ENCODE measurements at regions not wholly inside any gene's neighbourhood (a gene's known extent, or its start where the extent isn't known, plus 50 kb on each side); places are given as distances from the start of the nearest gene placed in this dataset.

GRCh38 chr1:81598623-81599022, 202.1 kb upstream of the ADGRL2 start:
- Histone ChIP-seq H3K79me2 (replicated peaks; ENCODE audit: insufficient read depth, low read length) (no peaks in the 10 kb centered on the region), H3K9me3 (ENCODE audit: low read length) (no peaks in the 10 kb centered on the region), H2AFZ (ENCODE audit: low read depth, low read length) (no peak overlapping the region), H3F3A (ENCODE audit: insufficient read depth, low read length, poor library complexity, severe bottlenecking) (no peaks in the 10 kb centered on the region), H3K4me2 (ENCODE audit: low read length) (no peak overlapping the region), H3K9ac (ENCODE audit: low read length) (no peak overlapping the region), H3K4me3 (ENCODE audit: low read length) (no peak overlapping the region), H3K9me2 (ENCODE audit: insufficient read depth, low read length) (no peaks in the 10 kb centered on the region), H4K20me1 (ENCODE audit: insufficient read depth) (no peaks in the 10 kb centered on the region), H3K27ac (ENCODE audit: low read length) (no peak overlapping the region), H3K36me3 (ENCODE audit: insufficient read depth, low read length) (no peaks in the 10 kb centered on the region), H3K27me3 (ENCODE audit: insufficient read depth, low read depth, low read length) (no peaks in the 10 kb centered on the region)
- no peak for TF ChIP-seq REST (IDR thresholded peaks at IDR 0.05; ENCODE audit: borderline replicate concordance)
- no peak for TF ChIP-seq EZH2 (IDR thresholded peaks at IDR 0.05; ENCODE audit: borderline replicate concordance, insufficient read depth, low read length, poor library complexity, severe bottlenecking)
- no peak for TF ChIP-seq TAF1 (IDR thresholded peaks at IDR 0.05; ENCODE audit: low read depth)
- TF ChIP-seq MXI1 (conservative IDR thresholded peaks at IDR 0.05; ENCODE audit: poor library complexity, severe bottlenecking): no peak
- no peak for TF ChIP-seq EP300 (conservative IDR thresholded peaks at IDR 0.05; ENCODE audit: poor library complexity, severe bottlenecking)
- no peak for TF ChIP-seq CTCF (IDR thresholded peaks at IDR 0.05; ENCODE audit: poor library complexity, severe bottlenecking)
- TF ChIP-seq RAD21 (conservative IDR thresholded peaks at IDR 0.05): no peak
- no peak for TF ChIP-seq SMC3 (conservative IDR thresholded peaks at IDR 0.05; ENCODE audit: poor library complexity)
- no peak for TF ChIP-seq POLR2AphosphoS5 (IDR thresholded peaks at IDR 0.05)

GRCh38 chr1:81597720-81598426, 202.9 kb upstream of the ADGRL2 start:
- Histone ChIP-seq H2AFZ (ENCODE audit: low read depth, low read length) (no peak overlapping the region), H3K79me2 (replicated peaks; ENCODE audit: insufficient read depth, low read length) (no peaks in the 10 kb centered on the region), H3K27ac (ENCODE audit: low read length) (no peak overlapping the region), H3K27me3 (ENCODE audit: insufficient read depth, low read depth, low read length) (no peaks in the 10 kb centered on the region), H3K9me3 (ENCODE audit: low read length) (no peaks in the 10 kb centered on the region), H3K4me3 (ENCODE audit: low read length) (no peak overlapping the region), H4K20me1 (ENCODE audit: insufficient read depth) (no peaks in the 10 kb centered on the region), H3K9ac (ENCODE audit: low read length) (no peak overlapping the region), H3K36me3 (ENCODE audit: insufficient read depth, low read length) (no peaks in the 10 kb centered on the region), H3K4me2 (ENCODE audit: low read length) (no peak overlapping the region), H3F3A (ENCODE audit: insufficient read depth, low read length, poor library complexity, severe bottlenecking) (no peaks in the 10 kb centered on the region), H3K9me2 (ENCODE audit: insufficient read depth, low read length) (no peaks in the 10 kb centered on the region)
- TF ChIP-seq CTCF (IDR thresholded peaks at IDR 0.05; ENCODE audit: poor library complexity, severe bottlenecking): no peak
- TF ChIP-seq POLR2AphosphoS5 (IDR thresholded peaks at IDR 0.05): no peak
- no peak for TF ChIP-seq EZH2 (IDR thresholded peaks at IDR 0.05; ENCODE audit: borderline replicate concordance, insufficient read depth, low read length, poor library complexity, severe bottlenecking)
- TF ChIP-seq RAD21 (conservative IDR thresholded peaks at IDR 0.05): no peak
- no peak for TF ChIP-seq REST (IDR thresholded peaks at IDR 0.05; ENCODE audit: borderline replicate concordance)
- no peak for TF ChIP-seq MXI1 (conservative IDR thresholded peaks at IDR 0.05; ENCODE audit: poor library complexity, severe bottlenecking)
- no peak for TF ChIP-seq SMC3 (conservative IDR thresholded peaks at IDR 0.05; ENCODE audit: poor library complexity)
- TF ChIP-seq TAF1 (IDR thresholded peaks at IDR 0.05; ENCODE audit: low read depth): no peak
- no peak for TF ChIP-seq EP300 (conservative IDR thresholded peaks at IDR 0.05; ENCODE audit: poor library complexity, severe bottlenecking)

All from neural cell (in vitro differentiated cells).